SK-MEL-5 (cell line): ENCODE measurements at regions not wholly inside any gene's neighbourhood (a gene's known extent, or its start where the extent isn't known, plus 50 kb on each side); places are given as distances from the start of the nearest gene placed in this dataset.

Experiments used
- DNase-seq: peaks from one replicate; pipeline ENCODE4 v3.0.0-alpha.2; 2016; ENCODE audit warnings: low read depth, low spot score
- in situ Hi-C: cut with HindIII; loops from 2 replicates; pipeline ENCODE4 v1.10.0; 2016; ENCODE audit warnings: low sequenced_read_pairs, high pct_unique_total_duplicates, low pct_unique_long_range_greater_than_20kb

DNA sequence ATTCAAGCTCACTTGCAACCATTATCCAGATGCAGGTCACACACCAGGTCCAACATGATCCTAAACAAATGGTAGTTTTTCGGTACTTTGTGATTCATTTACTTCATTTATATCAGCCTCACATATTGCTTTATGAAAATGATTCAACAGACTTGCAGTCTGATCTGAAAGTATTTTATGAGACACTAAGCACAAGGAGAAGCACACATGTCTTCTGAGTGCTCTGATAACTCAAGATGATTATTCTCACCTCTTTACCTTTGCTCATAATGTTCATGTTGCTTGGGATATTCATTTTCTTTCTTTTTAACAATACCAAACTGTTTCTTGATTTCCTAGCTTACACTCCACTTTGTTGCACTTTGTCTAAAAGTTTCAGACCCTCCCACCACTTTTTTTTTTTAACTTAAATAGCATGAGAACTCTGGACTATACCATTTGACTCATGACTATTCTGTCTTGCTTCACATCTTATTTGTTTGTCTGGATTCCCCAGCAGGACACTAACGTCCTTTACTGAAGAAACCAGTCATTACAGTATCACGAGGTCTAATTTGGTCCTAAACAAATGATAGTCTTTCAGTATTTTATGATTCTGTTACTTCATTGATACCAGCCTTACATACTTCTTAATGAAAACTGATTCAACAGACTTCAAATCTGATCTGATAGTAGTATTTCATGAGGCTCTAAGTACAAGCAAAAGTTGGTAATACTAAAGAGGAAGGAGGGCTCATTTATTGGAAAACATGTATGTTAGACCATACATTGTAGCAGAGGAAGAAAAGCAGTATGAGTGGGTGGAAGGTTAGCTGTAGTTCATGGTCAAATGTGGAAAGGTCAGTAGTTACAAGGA, 171.8 kb upstream of the AHR start:
- peak; percentile 69 for DNase-seq
- in situ Hi-C loops = no loop called here

DNA sequence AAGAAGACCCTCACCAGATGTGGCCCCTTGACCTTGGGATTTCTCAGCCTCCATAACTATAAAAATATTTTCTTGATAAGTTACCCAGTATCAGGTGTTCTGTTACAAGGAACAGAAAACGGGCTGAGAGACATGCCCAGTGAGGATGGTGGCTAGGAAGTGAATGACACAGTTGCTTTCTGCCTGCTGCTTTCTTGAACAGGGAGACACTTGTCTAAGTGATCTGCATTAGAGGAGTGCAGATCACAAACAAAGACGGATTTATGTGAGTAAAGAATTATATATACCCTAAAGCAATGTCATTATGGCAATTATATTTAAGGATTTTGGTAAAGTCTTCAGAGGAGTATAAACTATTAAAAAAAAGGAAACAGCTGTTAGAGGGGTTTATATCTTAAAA, 169.2 kb upstream of the AHR start:
- peak; percentile 82 for DNase-seq
- in situ Hi-C loops = no loop called here

DNA sequence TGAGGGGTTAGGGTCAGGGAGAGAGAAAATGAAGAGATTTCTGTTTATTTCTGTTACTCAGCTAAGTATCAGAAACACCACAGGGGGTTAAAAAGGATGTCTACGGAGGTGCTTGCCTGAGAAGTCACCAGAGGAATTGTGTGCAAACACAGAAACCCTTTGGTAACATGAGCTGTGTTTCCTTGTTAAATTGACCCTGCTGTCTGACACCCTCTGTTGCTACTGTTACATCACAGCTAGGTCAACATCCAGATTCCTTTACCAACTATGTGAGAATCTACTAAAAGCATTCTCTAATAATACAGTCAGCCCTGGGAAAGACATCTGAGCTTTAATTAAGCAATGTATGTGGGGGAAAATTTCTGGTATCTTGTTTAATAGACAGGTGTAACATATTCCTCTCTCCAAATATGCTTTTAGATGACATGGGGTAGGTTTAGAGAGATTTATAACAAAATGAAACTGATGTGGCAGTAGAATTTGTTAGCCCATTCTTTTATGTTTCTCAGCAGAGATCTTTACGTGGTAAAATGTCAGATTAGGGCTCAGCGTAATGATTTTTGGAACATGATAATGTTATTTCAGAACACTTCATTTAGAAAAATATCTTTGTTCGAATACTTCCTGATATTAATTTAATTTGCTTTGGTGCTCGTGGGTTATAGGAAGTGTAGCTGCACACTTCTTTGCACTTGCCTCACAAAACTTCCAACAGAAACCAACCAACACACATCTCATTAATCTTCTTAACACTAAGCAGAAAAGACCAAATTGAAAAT, 168.0 kb upstream of the AHR start:
- in situ Hi-C loops = no loop called here
- DNase-seq = peak; percentile 45

DNA sequence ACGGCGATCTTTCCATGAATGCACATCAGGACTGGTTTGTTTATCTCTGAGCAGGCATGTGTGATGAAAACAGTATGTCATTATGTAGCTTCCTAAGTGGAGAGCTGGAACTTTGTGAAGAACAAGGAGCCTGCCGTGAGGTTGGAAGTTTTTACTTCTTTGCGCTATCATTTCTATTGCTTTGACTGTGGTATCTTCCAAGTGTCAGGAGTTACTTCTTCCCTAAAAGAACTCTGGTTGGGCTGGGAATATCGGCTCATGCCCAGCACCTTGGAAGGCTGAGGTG, 167.4 kb upstream of the AHR start:
- no peak for DNase-seq
- in situ Hi-C loops = no loop called here

DNA sequence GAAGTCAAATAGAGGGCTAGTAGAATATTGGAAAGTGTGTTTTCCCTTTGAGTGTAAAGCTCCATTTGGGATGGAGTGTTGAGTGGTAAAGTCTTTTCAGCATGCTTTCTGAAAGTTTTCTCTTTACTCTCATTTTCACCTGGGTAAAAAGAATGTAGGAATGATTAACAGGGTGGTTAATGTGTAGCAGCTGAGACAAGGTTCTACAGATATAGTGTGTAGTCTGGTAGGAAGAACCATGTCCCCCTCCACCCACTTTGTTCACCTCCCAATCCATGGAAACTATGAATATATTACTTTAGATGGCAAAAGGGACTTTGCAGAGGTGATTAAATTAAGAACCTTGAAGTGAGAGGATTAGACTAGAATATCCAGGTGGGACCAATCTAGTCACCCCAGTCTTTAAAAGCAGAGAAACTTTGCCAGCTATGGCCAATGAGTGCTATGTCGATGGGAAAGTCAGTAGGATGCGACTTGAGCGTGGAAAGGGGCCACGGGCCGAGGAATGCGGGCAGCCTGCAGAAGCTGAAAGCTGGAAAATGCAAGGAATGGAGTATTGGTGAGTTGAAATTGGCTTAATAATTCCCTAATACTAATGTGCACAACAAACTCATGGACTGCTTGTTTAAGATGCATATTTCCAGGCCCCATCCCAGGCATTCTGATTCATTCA, 166.3 kb upstream of the AHR start:
- no peak for DNase-seq
- in situ Hi-C loops = no loop called here

DNA sequence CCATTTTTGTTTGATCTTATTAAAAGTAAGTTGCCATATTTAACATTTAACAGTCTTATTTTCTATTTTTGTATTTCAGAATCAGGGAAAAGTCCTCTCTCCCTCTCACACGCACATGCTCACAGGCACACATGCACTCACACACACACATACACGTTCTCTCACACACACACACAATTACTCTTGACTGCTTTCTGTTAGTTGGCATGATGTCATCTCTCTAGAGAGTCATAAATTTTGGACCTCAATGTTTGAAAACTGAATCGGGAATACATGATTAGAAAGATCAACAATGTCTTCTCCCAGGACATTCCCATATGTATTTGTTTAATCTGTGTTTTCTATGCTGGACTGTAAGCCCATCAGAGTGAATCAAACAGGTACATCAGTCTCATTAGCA, 165.7 kb upstream of the AHR start:
- no peak for DNase-seq
- in situ Hi-C loops = no loop called here

DNA sequence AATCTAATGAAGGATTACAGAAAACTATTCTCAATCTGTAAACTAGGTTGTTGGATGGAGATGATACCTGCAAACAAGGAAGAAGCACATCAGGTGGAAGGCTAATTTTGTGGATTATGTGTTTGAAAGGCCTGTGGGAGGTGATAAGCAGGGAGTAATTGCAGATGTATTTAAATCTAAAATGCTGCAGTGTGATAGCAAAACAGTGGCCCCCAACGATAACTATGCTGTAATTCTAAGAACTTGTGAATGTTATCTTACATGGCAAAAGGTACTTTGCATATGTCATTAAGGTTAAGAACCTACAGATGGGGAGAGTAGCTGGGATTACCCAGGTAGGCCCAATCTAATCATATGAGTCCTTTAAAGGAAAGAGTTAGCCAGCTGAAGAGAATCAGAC, 164.5 kb upstream of the AHR start:
- in situ Hi-C loops = no loop called here

DNA sequence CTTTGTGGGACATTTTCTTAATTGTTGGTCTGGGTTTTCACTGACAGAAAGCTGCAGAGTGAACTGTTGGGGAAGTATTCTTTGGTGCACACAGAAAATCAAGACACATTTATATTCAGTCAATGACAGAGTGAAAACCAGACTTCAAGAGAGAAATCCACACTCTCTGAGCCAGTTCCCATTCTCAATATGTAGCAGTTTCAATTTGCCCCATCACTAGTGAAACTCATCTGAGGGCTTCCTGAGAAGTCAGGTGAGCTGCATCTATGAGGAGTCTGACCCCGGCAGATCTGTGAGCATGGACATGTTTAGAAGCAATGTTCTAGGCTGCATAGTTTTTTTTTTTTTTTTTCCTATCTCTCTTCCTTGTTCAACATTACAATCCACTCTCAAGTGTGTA, 163.7 kb upstream of the AHR start:
- in situ Hi-C loops = no loop called here
- no peak for DNase-seq

More for the DNA sequence above, 164.5 kb upstream of the AHR start:
- no peak for DNase-seq

DNA sequence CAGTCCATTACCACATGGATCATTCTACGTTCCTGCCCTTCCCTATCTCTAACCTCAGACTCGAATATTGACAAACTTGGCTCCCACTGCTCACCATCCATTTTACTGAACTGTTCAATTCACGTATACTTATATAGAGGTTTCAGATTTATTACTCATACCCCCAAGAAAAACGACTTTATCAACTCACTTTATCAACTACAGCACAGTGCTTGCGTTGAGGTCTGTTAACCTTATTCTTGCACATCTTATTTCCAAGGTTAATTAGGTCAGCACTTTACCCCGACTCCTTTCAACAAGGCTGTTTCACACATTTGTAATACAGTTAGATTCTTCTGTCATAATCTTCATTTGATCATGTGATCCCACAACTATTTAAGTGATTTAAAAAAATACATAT, 162.3 kb upstream of the AHR start:
- in situ Hi-C loops = no loop called here
- DNase-seq = no peak

DNA sequence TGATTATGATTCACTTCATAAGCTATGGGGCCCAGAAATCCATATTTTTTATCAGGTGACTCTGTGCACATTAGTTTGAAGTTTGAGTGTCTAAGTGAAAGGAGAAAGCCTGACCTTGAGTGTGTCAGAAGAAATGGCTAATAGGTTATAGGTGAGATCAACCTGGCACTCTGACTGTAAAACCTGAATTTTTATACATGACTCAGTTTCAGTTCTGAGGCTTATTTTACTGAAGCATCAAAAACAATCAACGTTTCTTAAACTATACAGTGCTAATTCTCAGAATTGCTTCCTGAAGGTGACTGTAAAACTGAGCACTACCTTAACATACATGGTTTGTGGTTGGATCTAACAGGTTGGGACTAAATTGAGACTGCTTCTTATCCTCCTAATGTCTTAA, 159.4 kb upstream of the AHR start:
- no peak for DNase-seq
- in situ Hi-C loops = no loop called here

DNA sequence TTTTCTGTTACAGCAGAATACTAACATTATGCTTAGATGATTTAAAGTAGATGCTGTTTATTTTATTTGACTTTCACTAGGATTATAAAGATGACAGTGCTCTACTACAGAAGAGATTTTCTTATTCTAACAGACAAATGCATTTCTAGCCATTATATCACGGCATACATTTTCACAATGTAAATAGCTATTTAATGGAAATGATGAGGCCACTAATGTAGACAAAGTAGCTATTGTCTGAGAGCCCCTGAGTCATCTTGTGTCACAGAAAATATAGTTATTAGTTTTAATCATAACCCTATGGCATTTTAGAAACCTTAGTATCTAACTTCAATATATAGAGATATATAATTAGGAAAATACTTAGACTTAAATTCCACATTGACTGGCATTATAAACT, 158.0 kb upstream of the AHR start:
- in situ Hi-C loops = no loop called here
- peak; percentile 52 for DNase-seq

DNA sequence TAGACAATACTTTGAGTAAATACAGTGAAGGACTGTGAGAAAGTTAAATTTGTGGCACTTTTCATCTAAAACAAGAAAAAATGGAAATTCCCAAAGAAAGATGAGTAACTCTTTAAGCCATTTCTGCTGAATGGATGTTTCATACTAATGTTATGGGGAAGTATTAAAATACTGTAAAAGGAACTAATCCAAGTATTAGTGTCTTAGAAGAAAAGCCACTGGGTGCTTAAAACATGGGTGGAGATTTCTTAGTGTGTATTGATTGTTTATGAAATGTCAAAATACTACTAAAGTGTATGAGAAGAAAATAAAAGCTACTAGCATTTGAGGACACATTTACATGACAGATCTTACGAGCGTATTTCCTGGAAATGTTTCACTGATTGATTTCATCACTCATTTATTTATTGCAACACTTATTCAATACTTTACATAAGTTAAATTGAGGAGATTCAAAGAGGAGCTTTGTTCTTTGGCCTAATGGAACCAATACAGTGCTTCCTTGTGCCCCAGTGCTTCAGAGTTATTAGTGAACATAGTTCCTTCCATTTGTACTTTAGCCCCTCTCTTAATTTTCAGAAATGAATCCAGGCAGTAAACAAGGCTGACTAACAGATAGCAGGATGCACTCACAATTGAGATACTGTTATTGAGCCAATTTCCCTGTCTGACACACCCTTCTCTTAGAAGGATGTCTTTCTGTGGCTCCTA, 155.5 kb upstream of the AHR start:
- peak; percentile 64 for DNase-seq

DNA sequence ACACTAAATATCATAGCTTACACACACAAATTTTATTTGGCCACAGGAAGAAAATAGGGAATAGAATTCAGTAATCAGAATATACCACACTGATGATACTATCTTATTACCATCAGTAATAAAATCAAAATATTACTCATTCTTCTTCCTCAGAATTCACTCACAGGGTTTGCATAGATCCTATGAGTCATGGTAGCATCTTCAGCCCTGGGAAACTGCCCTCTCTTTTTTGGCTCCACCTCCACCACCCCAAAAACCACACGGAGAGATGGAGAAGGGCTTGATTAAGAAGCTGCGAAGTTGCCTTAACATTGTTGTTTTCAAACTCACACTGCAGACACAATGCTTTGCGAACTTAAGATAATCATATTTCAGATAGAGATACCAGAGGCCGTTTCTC, 154.1 kb upstream of the AHR start:
- DNase-seq = no peak

More for the DNA sequence above, 155.5 kb upstream of the AHR start:
- in situ Hi-C loops = no loop called here

DNA sequence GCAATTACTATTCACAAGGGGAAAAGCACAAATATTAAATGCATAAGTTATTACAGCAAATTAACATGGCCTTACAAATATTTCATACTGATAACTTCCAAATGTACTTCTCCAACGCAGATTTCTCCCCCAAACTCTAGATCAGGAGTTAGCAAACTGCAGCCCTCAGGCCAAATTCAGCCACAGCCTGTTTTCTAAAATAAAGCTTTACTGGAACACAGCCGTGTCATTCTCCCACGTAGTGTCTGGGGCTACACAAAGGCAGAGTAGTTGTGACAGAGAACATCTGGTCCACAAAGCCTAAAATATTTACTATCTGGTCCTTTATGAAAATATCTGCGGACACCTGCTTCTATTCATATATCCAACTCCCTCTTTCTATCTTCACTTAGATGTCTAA, 151.8 kb upstream of the AHR start:
- no peak for DNase-seq
- in situ Hi-C loops = no loop called here

More for the DNA sequence above, 154.1 kb upstream of the AHR start:
- in situ Hi-C loops = no loop called here

DNA sequence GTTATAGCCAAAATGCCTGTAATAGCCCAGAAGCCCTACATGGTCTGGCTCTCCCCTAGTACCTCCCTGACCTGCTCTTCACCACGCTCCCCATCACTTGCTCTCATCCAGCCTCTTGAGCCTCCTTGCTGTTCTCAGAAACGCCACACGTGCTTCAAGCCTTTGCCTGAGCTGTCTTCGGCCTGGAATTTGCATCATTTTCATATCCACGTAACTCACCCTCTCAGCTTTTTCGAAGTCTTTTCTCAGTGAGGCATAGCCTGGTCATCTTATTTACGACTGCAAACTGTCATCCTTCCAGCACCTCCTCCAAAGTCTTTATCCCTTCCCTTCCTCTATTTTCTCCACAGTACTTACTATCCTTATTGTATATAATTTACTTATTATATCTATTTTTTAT, 151.0 kb upstream of the AHR start:
- DNase-seq = no peak
- in situ Hi-C loops = no loop called here

DNA sequence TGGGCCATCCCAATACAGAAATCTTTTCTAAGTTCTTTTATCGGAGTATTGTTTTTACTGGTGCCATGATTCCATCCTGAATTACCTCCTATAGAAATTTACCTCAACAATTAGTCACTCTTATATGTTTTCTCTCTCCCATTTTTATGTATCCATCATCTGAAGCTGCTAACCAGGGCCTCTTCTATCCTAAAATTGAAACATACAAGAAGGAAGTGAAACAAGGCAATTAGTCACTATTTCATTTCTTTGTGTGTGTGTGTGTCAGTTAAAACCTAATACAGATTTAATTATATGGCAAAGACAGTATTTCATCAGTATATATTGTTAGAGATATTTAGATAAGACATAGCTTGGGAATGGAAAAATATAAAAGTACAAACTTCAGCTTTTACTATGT, 148.4 kb upstream of the AHR start:
- DNase-seq = no peak
- in situ Hi-C loops = no loop called here

DNA sequence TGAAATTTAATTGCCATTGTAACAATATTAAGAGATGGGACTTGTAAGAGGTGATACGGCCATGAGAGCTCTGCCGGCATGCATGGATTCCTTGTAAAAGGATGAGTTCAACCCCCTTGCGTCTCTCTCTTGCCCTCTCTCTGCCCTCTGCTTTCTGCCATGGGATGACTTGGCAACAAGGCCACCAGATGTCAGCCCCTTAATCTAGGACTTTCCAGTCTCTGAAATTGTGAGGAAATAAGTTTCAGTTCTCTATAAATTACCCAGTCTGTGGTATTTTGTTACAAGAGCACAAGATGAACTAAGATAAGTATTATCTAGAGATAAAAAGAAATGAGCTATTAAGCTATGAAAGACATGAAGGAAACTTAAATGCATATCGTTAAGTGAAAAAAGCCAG, 145.7 kb upstream of the AHR start:
- no peak for DNase-seq
- in situ Hi-C loops = no loop called here

DNA sequence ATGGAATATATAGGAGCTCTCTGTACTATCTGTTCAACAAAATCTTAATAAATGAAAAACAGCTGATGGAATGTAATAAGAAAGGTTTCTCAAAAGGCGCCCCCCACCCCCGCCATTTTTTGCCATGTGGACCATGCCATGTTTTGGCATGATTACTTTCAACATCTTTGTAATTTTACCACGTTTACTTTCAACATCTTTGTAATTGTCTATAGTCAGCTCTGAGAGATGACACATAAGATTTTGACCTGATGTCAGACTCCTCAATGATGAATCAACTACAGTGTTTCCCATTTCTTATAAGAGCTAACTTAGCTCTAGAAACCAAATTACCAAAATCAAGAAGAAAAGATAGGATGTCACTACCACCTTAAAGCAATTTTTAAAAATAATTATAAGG, 144.9 kb upstream of the AHR start:
- in situ Hi-C loops = no loop called here

More for the DNA sequence above, 144.9 kb upstream of the AHR start:
- no peak for DNase-seq
